ENCODE measurements at regions not wholly inside any gene's neighbourhood (a gene's known extent, or its start where the extent isn't known, plus 50 kb on each side); places are given as distances from the start of the nearest gene placed in this dataset.

DNA sequence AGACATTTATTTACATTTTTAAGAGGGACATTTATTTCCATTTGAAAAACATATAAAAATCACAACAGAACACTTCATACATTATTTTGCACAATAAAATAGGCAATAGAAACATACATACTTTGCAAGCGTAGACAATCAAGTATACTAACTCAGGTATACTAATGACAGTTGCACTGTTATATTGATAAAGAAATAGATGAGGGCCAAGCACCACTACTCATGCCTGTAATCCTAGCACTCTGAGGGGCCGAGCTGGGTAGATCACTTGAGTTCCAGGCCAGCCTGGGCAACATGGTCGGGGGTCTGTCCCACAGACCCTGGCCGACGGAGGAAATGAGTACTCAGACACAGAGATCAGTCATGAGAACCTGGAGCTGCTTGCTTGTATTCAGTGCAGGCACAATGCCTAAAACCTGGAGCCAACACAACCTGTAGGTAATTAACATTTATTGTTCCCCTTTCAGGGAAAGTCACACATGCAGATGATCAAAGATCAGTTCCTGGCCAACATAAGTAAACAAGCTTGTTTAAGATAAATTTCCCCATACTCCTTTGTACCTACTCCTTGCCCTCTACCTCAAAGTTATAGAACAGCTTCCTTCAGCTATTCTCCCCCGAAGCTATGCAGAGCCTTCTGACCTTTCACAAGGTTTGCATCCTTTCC, 1960.2 kb downstream of the SUCLG1 start:
- no peaks in the 10 kb centered on the region for H3K9me2 ChIP-seq (replicated peaks; ENCODE audit: control insufficient read depth, low read length)
- no peaks in the 10 kb centered on the region for H3K36me3 ChIP-seq (ENCODE audit: control insufficient read depth, low read length)
- H3K27ac ChIP-seq (ENCODE audit: low read depth, low read length) = no peak overlapping the region
- no peaks in the 10 kb centered on the region for H3K27me3 ChIP-seq (ENCODE audit: control insufficient read depth, low read length)
- no peaks in the 10 kb centered on the region for H3K79me2 ChIP-seq (ENCODE audit: control insufficient read depth, low read length)
- H3K4me3 ChIP-seq (ENCODE audit: low read length) = no peak overlapping the region
- H4K20me1 ChIP-seq (ENCODE audit: control insufficient read depth, insufficient read depth, low read depth, low read length) = no peaks in the 10 kb centered on the region
- H3F3A ChIP-seq (ENCODE audit: control insufficient read depth, insufficient read depth) = no peaks in the 10 kb centered on the region
- TF ChIP-seq CTCF (IDR thresholded peaks at IDR 0.05; ENCODE audit: low read depth, low read length, poor library complexity, severe bottlenecking) (no peak), EZH2phosphoT487 (IDR thresholded peaks at IDR 0.05; ENCODE audit: borderline replicate concordance, low read length) (no peak)
- no peak overlapping the region for H3K4me2 ChIP-seq (ENCODE audit: low read length)
- no peaks in the 10 kb centered on the region; the same call in 1 of the 2 replicates for H3K9me3 ChIP-seq (ENCODE audit: control insufficient read depth, insufficient read depth, low read length)
- H3K4me1 ChIP-seq (ENCODE audit: control insufficient read depth, low read length) = no peaks in the 10 kb centered on the region

DNA sequence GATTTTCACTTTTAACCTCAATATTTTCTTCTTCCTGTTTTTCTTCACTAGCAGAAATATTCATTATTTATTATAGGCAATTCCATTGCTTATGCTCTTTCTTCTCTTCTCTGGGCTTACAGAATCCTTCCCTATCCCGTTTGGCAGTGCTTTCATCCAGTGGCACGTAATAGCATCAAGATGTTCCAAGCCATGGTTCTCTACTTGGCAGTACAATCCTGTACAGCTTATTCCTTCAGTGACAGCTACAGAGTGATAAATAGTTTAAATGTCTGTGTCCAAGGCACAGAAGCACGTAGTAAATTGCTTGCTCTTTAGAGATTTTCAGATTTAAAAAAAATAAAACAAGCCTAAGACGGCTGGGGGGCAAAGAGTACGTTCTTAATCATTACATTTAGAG, 1964.3 kb downstream of the SUCLG1 start:
- no peaks in the 10 kb centered on the region for H3K9me3 ChIP-seq (ENCODE audit: control insufficient read depth, insufficient read depth, low read length)
- no peaks in the 10 kb centered on the region for H3K9me2 ChIP-seq (replicated peaks; ENCODE audit: control insufficient read depth, low read length)
- no peaks in the 10 kb centered on the region for H3K27me3 ChIP-seq (ENCODE audit: control insufficient read depth, low read length)
- no peaks in the 10 kb centered on the region for H3F3A ChIP-seq (ENCODE audit: control insufficient read depth, insufficient read depth)
- no peak overlapping the region for H3K4me2 ChIP-seq (ENCODE audit: low read length)
- TF ChIP-seq CTCF (IDR thresholded peaks at IDR 0.05; ENCODE audit: low read depth, low read length, poor library complexity, severe bottlenecking) = no peak
- TF ChIP-seq EZH2phosphoT487 (IDR thresholded peaks at IDR 0.05; ENCODE audit: borderline replicate concordance, low read length) = no peak
- H3K79me2 ChIP-seq (ENCODE audit: control insufficient read depth, low read length) = no peaks in the 10 kb centered on the region
- no peaks in the 10 kb centered on the region for H3K36me3 ChIP-seq (ENCODE audit: control insufficient read depth, low read length)
- no peaks in the 10 kb centered on the region for H3K4me1 ChIP-seq (ENCODE audit: control insufficient read depth, low read length)
- H3K4me3 ChIP-seq (ENCODE audit: low read length) = no peak overlapping the region
- H3K27ac ChIP-seq (ENCODE audit: low read depth, low read length) = no peak overlapping the region
- H4K20me1 ChIP-seq (ENCODE audit: control insufficient read depth, insufficient read depth, low read depth, low read length) = no peaks in the 10 kb centered on the region

GRCh38 chr2:82491591-82491990, 1967.5 kb downstream of the SUCLG1 start:
- no peak overlapping the region for H3K4me3 ChIP-seq (ENCODE audit: low read length)
- no peaks in the 10 kb centered on the region for H3K79me2 ChIP-seq (ENCODE audit: control insufficient read depth, low read length)
- H3K36me3 ChIP-seq (ENCODE audit: control insufficient read depth, low read length) = no peaks in the 10 kb centered on the region
- H3K27ac ChIP-seq (ENCODE audit: low read depth, low read length) = no peak overlapping the region
- no peaks in the 10 kb centered on the region for H3K4me1 ChIP-seq (ENCODE audit: control insufficient read depth, low read length)
- no peak for TF ChIP-seq CTCF (IDR thresholded peaks at IDR 0.05; ENCODE audit: low read depth, low read length, poor library complexity, severe bottlenecking)
- no peak for TF ChIP-seq EZH2phosphoT487 (IDR thresholded peaks at IDR 0.05; ENCODE audit: borderline replicate concordance, low read length)
- no peaks in the 10 kb centered on the region for H3F3A ChIP-seq (ENCODE audit: control insufficient read depth, insufficient read depth)
- no peaks in the 10 kb centered on the region for H4K20me1 ChIP-seq (ENCODE audit: control insufficient read depth, insufficient read depth, low read depth, low read length)
- H3K27me3 ChIP-seq (ENCODE audit: control insufficient read depth, low read length) = no peaks in the 10 kb centered on the region
- H3K9me3 ChIP-seq (ENCODE audit: control insufficient read depth, insufficient read depth, low read length) = no peaks in the 10 kb centered on the region; the same call in 1 of the 2 replicates
- no peaks in the 10 kb centered on the region for H3K9me2 ChIP-seq (replicated peaks; ENCODE audit: control insufficient read depth, low read length)
- H3K4me2 ChIP-seq (ENCODE audit: low read length) = no peak overlapping the region

All from DOHH2 (cell line).